Tibial nerve (tissue), 3 donors: ENCODE measurements at regions not wholly inside any gene's neighbourhood (a gene's known extent, or its start where the extent isn't known, plus 50 kb on each side); places are given as distances from the start of the nearest gene placed in this dataset.

Experiments used
- CTCF ChIP-seq, 5 experiments: fragments of 200-600 bp in 3 of 5; fragments of 450-650 bp in 2 of 5; sonication (generic) in 3 of 5; IDR thresholded peaks; one replicate each; pipeline ENCODE4 v1.5.1; 2016 to 2019; ENCODE audit warnings: antibody characterized with exemption in 5 of 5, mild to moderate bottlenecking in 3 of 5, moderate library complexity in 2 of 5
- POLR2A ChIP-seq, 2 donors: fragments of 450-650 bp; IDR thresholded peaks; one replicate each; pipeline ENCODE4 v1.6.1; 2017; ENCODE audit warnings: antibody characterized with exemption in 2 of 2, mild to moderate bottlenecking in 2 of 2, moderate library complexity in 2 of 2

DNA sequence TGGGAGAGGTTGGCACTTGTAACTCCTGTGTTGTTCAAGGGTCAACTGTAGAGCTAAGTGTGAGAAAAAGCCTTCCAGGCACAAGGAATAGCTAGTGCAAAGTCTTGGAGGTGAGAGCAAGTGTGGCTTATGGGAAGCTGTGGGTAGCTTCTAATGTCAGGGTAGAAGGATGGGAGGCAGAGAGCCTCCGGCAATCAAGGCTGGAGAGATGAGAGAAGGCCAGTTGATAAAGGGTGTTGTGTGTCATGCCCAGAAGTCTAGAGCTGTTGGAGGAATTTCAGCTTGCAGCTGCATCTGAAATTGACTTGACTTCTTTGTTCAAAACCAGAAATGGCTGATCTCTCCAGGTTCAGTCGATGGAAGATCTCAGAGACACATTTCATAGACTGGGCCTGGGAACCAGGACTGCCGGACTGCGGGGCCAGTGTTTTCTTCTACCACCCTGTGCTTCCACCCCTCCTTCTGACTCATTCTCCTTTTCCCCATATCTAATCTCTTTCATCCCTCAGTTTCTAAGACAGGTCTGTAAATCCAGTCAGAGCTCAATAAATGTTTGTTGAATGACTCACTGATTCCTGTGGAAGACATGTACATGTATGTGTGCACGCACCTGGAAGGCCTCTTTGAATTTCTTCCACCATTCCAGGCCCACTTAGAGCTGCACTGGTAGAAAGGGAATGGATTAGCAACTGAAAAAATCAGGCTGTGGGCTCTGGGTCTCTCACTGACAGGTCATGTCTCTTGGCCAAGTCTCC lies 67.8 kb upstream of the KLF4 start:
- TF ChIP-seq CTCF (IDR thresholded peaks at IDR 0.05) = no peak
- no peak for TF ChIP-seq POLR2A (IDR thresholded peaks at IDR 0.05)
